ENCODE measurements at regions not wholly inside any gene's neighbourhood (a gene's known extent, or its start where the extent isn't known, plus 50 kb on each side); places are given as distances from the start of the nearest gene placed in this dataset.

- TF ChIP-seq CTCF (conservative IDR thresholded peaks at IDR 0.05; ENCODE audit: low read depth, low read length): no peak
- no peak overlapping the region for H3K4me3 ChIP-seq (ENCODE audit: low read length)
- no peak for DNase-seq (ENCODE audit: low read depth)
These were observed 2050.7 kb upstream of the WWC1 start for GRCh38 chr5:166240705-166241104.

- no peak for DNase-seq (ENCODE audit: low read depth)
- TF ChIP-seq CTCF (conservative IDR thresholded peaks at IDR 0.05; ENCODE audit: low read depth, low read length): no peak
- no peak overlapping the region for H3K4me3 ChIP-seq (ENCODE audit: low read length)
These were observed 2045.9 kb upstream of the WWC1 start for GRCh38 chr5:166245556-166245955.

- no peak overlapping the region for H3K4me3 ChIP-seq (ENCODE audit: low read length)
- DNase-seq (ENCODE audit: low read depth): no peak
- TF ChIP-seq CTCF (conservative IDR thresholded peaks at IDR 0.05; ENCODE audit: low read depth, low read length): no peak
These were observed 2039.7 kb upstream of the WWC1 start for GRCh38 chr5:166251786-166252185.

GRCh38 chr5:166257661-166258060 is 2033.8 kb upstream of the WWC1 start:
- TF ChIP-seq CTCF (conservative IDR thresholded peaks at IDR 0.05; ENCODE audit: low read depth, low read length): no peak
- no peak overlapping the region for H3K4me3 ChIP-seq (ENCODE audit: low read length)
- DNase-seq (ENCODE audit: low read depth): no peak

- DNase-seq (ENCODE audit: low read depth): no peak
- no peak for TF ChIP-seq CTCF (conservative IDR thresholded peaks at IDR 0.05; ENCODE audit: low read depth, low read length)
- H3K4me3 ChIP-seq (ENCODE audit: low read length): no peak overlapping the region
These were observed 2029.0 kb upstream of the WWC1 start for GRCh38 chr5:166262395-166262794.

- no peak for TF ChIP-seq CTCF (conservative IDR thresholded peaks at IDR 0.05; ENCODE audit: low read depth, low read length)
- no peak overlapping the region for H3K4me3 ChIP-seq (ENCODE audit: low read length)
- DNase-seq (ENCODE audit: low read depth): no peak
These were observed 2023.5 kb upstream of the WWC1 start for GRCh38 chr5:166267907-166268306.

- no peak overlapping the region for H3K4me3 ChIP-seq (ENCODE audit: low read length)
- DNase-seq (ENCODE audit: low read depth): no peak
- TF ChIP-seq CTCF (conservative IDR thresholded peaks at IDR 0.05; ENCODE audit: low read depth, low read length): no peak
These were observed 2020.7 kb upstream of the WWC1 start for GRCh38 chr5:166270712-166271111.
